Fibroblast of lung (primary cell): ENCODE measurements at regions not wholly inside any gene's neighbourhood (a gene's known extent, or its start where the extent isn't known, plus 50 kb on each side); places are given as distances from the start of the nearest gene placed in this dataset.
A peak's percentile ranks its signal among the peaks of the same experiment; 100 is the strongest.

Experiments used
- DNase-seq, 2 donors: peaks; one replicate each; pipeline versions ENCODE4 v3.0.0 to v3.0.0-alpha.2; 2010; ENCODE audit warnings: low read depth in 2 of 2
- H2AFZ ChIP-seq: 2 replicates; pipeline ENCODE4 v1.5.1; 2012; ENCODE audit warnings: low read length, control low read depth, inconsistent platforms
- H3K27ac ChIP-seq: 2 replicates; pipeline ENCODE4 v1.5.1; 2011; ENCODE audit warnings: low read length, control low read depth; ENCODE audit not compliant: insufficient read depth
- H3K27me3 ChIP-seq: 2 replicates; pipeline ENCODE4 v1.5.1; 2011; ENCODE audit warnings: mild to moderate bottlenecking, low read length; ENCODE audit not compliant: control insufficient read depth, insufficient read depth
- H3K36me3 ChIP-seq: 2 replicates; pipeline ENCODE4 v1.5.1; 2011; ENCODE audit warnings: low read length; ENCODE audit not compliant: control insufficient read depth, insufficient read depth
- H3K4me1 ChIP-seq: 2 replicates; pipeline ENCODE4 v1.5.1; 2011; ENCODE audit warnings: low read length; ENCODE audit not compliant: control insufficient read depth, insufficient read depth; ENCODE audit errors: extremely low read depth
- H3K4me2 ChIP-seq: 2 replicates; pipeline ENCODE4 v1.5.1; 2011; ENCODE audit warnings: low read length, control low read depth; ENCODE audit not compliant: insufficient read depth; ENCODE audit errors: extremely low read depth
- H3K4me3 ChIP-seq, 4 experiments: fragments of 200-600 bp in 1 of 4; sonication (generic) in 1 of 4; replicated peaks in 1 of 4; 2 replicates each; pipeline ENCODE4 v1.5.1; 2011 to 2016; ENCODE audit warnings: low read length in 4 of 4, low read depth in 3 of 4, mild to moderate bottlenecking in 3 of 4, control low read depth in 2 of 4, inconsistent platforms in 1 of 4, mixed read lengths in 1 of 4; ENCODE audit not compliant: insufficient read depth in 1 of 4; ENCODE audit errors: control extremely low read depth in 1 of 4
- H3K79me2 ChIP-seq: 2 replicates; pipeline ENCODE4 v1.5.1; 2012; ENCODE audit warnings: mild to moderate bottlenecking, low read length, inconsistent platforms; ENCODE audit not compliant: control insufficient read depth, insufficient read depth
- H3K9ac ChIP-seq: 2 replicates; pipeline ENCODE4 v1.5.1; 2011; ENCODE audit warnings: mild to moderate bottlenecking, low read length, control low read depth; ENCODE audit not compliant: insufficient read depth
- H3K9me3 ChIP-seq: 2 replicates; pipeline ENCODE4 v1.5.1; 2012; ENCODE audit warnings: low read depth, low read length; ENCODE audit not compliant: control insufficient read depth, insufficient read depth
- H4K20me1 ChIP-seq: 2 replicates; pipeline ENCODE4 v1.5.1; 2011; ENCODE audit warnings: low read length; ENCODE audit not compliant: control insufficient read depth, insufficient read depth; ENCODE audit errors: extremely low read depth
- CTCF ChIP-seq, 2 donors: IDR thresholded peaks in 1 of 2; conservative IDR thresholded peaks in 1 of 2; 1 replicate in 1 of 2; 2 replicates in 1 of 2; pipeline ENCODE4 v1.5.1; 2011 to 2012; ENCODE audit warnings: low read length in 2 of 2, control low read depth in 1 of 2, inconsistent platforms in 1 of 2, low read depth in 1 of 2, mild to moderate bottlenecking in 1 of 2
- EZH2 ChIP-seq: IDR thresholded peaks from 2 replicates; pipeline ENCODE4 v1.5.1; 2012; ENCODE audit warnings: low read length, control low read depth, mild to moderate bottlenecking; ENCODE audit errors: missing control alignments

GRCh38 chr9:30511666-30512065, 1872.8 kb upstream of the ACO1 start:
- TF ChIP-seq EZH2, result no peak
- no peak for TF ChIP-seq CTCF (conservative IDR thresholded peaks at IDR 0.05 in 1 of 2, IDR thresholded peaks at IDR 0.05 in 1 of 2; ENCODE audit: low read depth in 1 of 2, low read length in 2 of 2)
- no peak overlapping the region for H3K27ac ChIP-seq
- H3K4me1 ChIP-seq, result no peaks in the 10 kb centered on the region
- no peak overlapping the region for H2AFZ ChIP-seq
- no peak overlapping the region for H3K4me3 ChIP-seq
- no peaks in the 10 kb centered on the region for H3K27me3 ChIP-seq
- DNase-seq, result no peak
- H3K36me3 ChIP-seq, result no peaks in the 10 kb centered on the region
- H3K79me2 ChIP-seq, result no peaks in the 10 kb centered on the region
- no peak overlapping the region for H3K9ac ChIP-seq
- no peaks in the 10 kb centered on the region for H3K9me3 ChIP-seq
- no peak overlapping the region for H3K4me2 ChIP-seq
- H4K20me1 ChIP-seq, result no peaks in the 10 kb centered on the region

- H3K36me3 ChIP-seq, result no peaks in the 10 kb centered on the region
- H3K27ac ChIP-seq, result no peak overlapping the region
- H3K27me3 ChIP-seq, result no peaks in the 10 kb centered on the region
- no peak overlapping the region for H3K9ac ChIP-seq
- H3K4me3 ChIP-seq, result no peak overlapping the region
- H3K9me3 ChIP-seq, result no peaks in the 10 kb centered on the region
- no peaks in the 10 kb centered on the region for H3K4me1 ChIP-seq
- H4K20me1 ChIP-seq, result no peaks in the 10 kb centered on the region
- H3K4me2 ChIP-seq, result no peak overlapping the region
- H3K79me2 ChIP-seq, result no peaks in the 10 kb centered on the region
- DNase-seq, result no peak
- H2AFZ ChIP-seq, result no peak overlapping the region
- TF ChIP-seq CTCF (conservative IDR thresholded peaks at IDR 0.05 in 1 of 2, IDR thresholded peaks at IDR 0.05 in 1 of 2; ENCODE audit: low read depth in 1 of 2, low read length in 2 of 2) (no peak), EZH2 (no peak)
Observed at GRCh38 chr9:30519166-30519565, 1865.3 kb upstream of the ACO1 start.

- DNase-seq, result peak in 1 of 2 donors; percentile 8
- no peaks in the 10 kb centered on the region for H3K79me2 ChIP-seq
- H3K4me2 ChIP-seq, result no peak overlapping the region
- no peak overlapping the region for H3K27ac ChIP-seq
- H3K27me3 ChIP-seq, result no peaks in the 10 kb centered on the region
- no peak overlapping the region for H3K4me3 ChIP-seq
- no peak overlapping the region for H3K9ac ChIP-seq
- no peaks in the 10 kb centered on the region for H3K4me1 ChIP-seq
- no peaks in the 10 kb centered on the region for H3K9me3 ChIP-seq
- H2AFZ ChIP-seq, result no peak overlapping the region
- no peaks in the 10 kb centered on the region for H4K20me1 ChIP-seq
- TF ChIP-seq EZH2 (no peak), CTCF (conservative IDR thresholded peaks at IDR 0.05 in 1 of 2, IDR thresholded peaks at IDR 0.05 in 1 of 2; ENCODE audit: low read depth in 1 of 2, low read length in 2 of 2) (no peak)
- H3K36me3 ChIP-seq, result no peaks in the 10 kb centered on the region
Observed at GRCh38 chr9:30519756-30520155, 1864.7 kb upstream of the ACO1 start.
